ENCODE measurements at regions not wholly inside any gene's neighbourhood (a gene's known extent, or its start where the extent isn't known, plus 50 kb on each side); places are given as distances from the start of the nearest gene placed in this dataset.

DNA sequence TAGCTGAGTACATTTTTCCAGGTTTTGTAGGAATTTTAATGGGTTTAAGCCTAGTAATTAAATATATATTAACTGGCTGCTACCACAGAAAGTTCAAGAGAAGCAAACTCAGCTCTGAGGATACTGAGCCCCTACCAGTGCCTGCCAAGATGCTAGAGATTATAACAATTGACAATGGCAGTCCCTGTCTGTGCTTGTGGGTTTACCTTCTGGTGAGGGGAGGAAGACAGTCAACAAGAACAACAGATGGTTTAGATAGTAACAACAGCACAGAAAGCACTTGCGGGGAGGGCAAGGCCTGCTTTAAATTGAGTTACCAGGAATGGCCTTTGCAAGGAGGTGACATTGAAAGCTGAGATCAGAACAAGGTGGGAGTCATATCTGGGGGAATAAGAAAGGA, 56.6 kb upstream of the ARHGEF3 start:
- H2AFZ ChIP-seq: no peak overlapping the region
- H3K27me3 ChIP-seq (ENCODE audit: control insufficient read depth, insufficient read depth, low read length): no peaks in the 10 kb centered on the region
- no peak overlapping the region for H3K4me2 ChIP-seq (ENCODE audit: low read length)
- H3K9ac ChIP-seq: no peak overlapping the region
- H3K9me3 ChIP-seq (ENCODE audit: control insufficient read depth, low read length): no peaks in the 10 kb centered on the region
- TF ChIP-seq, protein P1, sequence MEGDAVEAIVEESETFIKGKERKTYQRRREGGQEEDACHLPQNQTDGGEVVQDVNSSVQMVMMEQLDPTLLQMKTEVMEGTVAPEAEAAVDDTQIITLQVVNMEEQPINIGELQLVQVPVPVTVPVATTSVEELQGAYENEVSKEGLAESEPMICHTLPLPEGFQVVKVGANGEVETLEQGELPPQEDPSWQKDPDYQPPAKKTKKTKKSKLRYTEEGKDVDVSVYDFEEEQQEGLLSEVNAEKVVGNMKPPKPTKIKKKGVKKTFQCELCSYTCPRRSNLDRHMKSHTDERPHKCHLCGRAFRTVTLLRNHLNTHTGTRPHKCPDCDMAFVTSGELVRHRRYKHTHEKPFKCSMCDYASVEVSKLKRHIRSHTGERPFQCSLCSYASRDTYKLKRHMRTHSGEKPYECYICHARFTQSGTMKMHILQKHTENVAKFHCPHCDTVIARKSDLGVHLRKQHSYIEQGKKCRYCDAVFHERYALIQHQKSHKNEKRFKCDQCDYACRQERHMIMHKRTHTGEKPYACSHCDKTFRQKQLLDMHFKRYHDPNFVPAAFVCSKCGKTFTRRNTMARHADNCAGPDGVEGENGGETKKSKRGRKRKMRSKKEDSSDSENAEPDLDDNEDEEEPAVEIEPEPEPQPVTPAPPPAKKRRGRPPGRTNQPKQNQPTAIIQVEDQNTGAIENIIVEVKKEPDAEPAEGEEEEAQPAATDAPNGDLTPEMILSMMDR (IDR thresholded peaks at IDR 0.05): no peak
- no peaks in the 10 kb centered on the region for H3K36me3 ChIP-seq (ENCODE audit: control insufficient read depth, insufficient read depth, low read length)
- no peak overlapping the region for H3K4me3 ChIP-seq (ENCODE audit: low read depth, low read length)
- H3K79me2 ChIP-seq: peaks cover 9% of the 10 kb centered on the region
- peaks cover 23% of the 10 kb centered on the region for H3K4me1 ChIP-seq
- H3K27ac ChIP-seq: no peak overlapping the region

DNA sequence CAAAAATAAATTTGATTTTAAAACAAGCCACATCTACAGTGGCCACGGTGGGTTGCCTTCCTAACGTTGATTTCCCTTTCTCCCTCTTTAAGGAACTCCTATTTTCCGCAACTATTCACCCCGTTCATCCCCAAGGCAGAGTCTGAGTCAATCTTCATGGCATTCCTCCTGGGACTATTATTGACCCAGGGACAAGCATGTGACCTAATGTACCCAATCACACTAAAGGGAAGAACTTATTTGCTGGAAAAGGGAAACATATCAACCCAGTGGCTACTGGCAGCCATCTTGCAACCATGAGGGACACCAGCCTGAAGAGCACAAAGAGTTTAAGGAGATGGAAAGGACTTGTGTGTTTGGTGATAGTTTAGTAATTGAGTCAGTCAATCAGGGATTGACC, 55.4 kb upstream of the ARHGEF3 start:
- H3K9ac ChIP-seq: no peak overlapping the region
- H2AFZ ChIP-seq: no peak overlapping the region
- no peak overlapping the region for H3K4me2 ChIP-seq (ENCODE audit: low read length)
- no peaks in the 10 kb centered on the region for H3K27me3 ChIP-seq (ENCODE audit: control insufficient read depth, insufficient read depth, low read length)
- no peak overlapping the region for H3K27ac ChIP-seq
- no peaks in the 10 kb centered on the region for H3K9me3 ChIP-seq (ENCODE audit: control insufficient read depth, low read length)
- TF ChIP-seq, protein P1 (IDR thresholded peaks at IDR 0.05): no peak
- peaks cover 23% of the 10 kb centered on the region for H3K4me1 ChIP-seq
- H3K4me3 ChIP-seq (ENCODE audit: low read depth, low read length): no peak overlapping the region
- no peaks in the 10 kb centered on the region for H3K36me3 ChIP-seq (ENCODE audit: control insufficient read depth, insufficient read depth, low read length)
- peaks cover 9% of the 10 kb centered on the region for H3K79me2 ChIP-seq

DNA sequence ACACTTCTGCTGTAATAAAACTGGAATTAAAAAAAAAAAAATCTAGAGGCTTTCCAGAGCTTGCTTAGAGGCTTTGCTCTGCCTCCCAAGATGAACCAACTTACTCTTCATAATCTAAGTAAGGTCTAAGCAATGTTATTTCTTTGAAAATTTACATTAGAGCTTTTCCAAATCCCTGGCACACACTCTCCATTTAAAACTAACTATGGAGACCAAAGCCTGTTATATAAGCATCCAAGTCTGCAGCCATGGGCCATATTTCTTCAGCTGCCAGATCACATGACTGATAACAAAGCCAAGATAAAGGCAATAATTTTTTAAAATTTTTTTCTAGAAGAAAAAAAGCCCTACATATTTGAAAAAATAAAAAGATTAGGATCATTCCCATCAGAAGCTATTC, 55.0 kb upstream of the ARHGEF3 start:
- Histone ChIP-seq H3K36me3 (ENCODE audit: control insufficient read depth, insufficient read depth, low read length) (no peaks in the 10 kb centered on the region), H3K27me3 (ENCODE audit: control insufficient read depth, insufficient read depth, low read length) (no peaks in the 10 kb centered on the region), H3K4me1 (peaks cover 24% of the 10 kb centered on the region), H3K4me3 (ENCODE audit: low read depth, low read length) (no peak overlapping the region), H3K27ac (no peak overlapping the region), H3K9me3 (ENCODE audit: control insufficient read depth, low read length) (no peaks in the 10 kb centered on the region), H2AFZ (no peak overlapping the region), H3K9ac (no peak overlapping the region), H3K4me2 (ENCODE audit: low read length) (no peak overlapping the region), H3K79me2 (peaks cover 9% of the 10 kb centered on the region)
- TF ChIP-seq, protein P1 (IDR thresholded peaks at IDR 0.05): no peak

DNA sequence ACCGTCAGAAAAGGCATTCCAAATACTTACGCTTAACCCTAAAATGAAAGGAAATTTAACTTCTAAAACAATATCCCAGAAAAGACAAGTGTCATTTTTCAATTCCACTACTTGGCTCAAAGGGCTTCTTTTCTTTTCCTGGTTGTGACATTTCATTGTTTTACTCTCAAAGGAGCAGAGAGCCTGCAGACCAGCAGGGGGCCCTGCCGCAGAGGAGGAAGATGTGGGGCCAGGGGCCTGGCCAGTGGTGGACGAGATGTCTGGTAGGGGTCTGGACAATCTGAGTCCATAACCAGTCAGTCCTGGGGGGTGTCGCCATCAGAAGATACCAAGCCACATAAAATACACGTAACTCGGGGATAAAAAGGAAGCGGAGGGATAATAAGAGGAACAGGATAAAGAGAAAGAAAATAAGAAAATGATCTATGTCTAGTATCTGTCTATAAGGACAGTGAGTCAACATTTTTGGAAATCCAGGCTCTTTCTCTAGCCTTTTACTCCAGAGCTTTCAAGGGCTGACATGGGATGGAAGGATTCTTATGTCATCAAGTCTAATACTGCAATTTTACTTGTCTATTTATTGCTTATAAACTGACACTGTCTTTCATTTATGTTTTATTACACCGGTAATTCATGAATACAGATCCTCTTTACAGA, 54.2 kb upstream of the ARHGEF3 start:
- TF ChIP-seq, protein P1 (IDR thresholded peaks at IDR 0.05): peak; percentile 54
- H3K9me3 ChIP-seq (ENCODE audit: control insufficient read depth, low read length): no peaks in the 10 kb centered on the region
- no peak overlapping the region for H3K4me2 ChIP-seq (ENCODE audit: low read length)
- no peak overlapping the region for H3K27ac ChIP-seq
- no peak overlapping the region for H2AFZ ChIP-seq
- H3K27me3 ChIP-seq (ENCODE audit: control insufficient read depth, insufficient read depth, low read length): no peaks in the 10 kb centered on the region
- no peak overlapping the region for H3K4me3 ChIP-seq (ENCODE audit: low read depth, low read length)
- H3K36me3 ChIP-seq (ENCODE audit: control insufficient read depth, insufficient read depth, low read length): no peaks in the 10 kb centered on the region
- H3K4me1 ChIP-seq: peaks cover 18% of the 10 kb centered on the region
- H3K79me2 ChIP-seq: peaks cover 9% of the 10 kb centered on the region
- H3K9ac ChIP-seq: no peak overlapping the region

All from parathyroid adenoma (tissue), 2 donors.